HG03354 (cell line): ENCODE measurements at regions not wholly inside any gene's neighbourhood (a gene's known extent, or its start where the extent isn't known, plus 50 kb on each side); places are given as distances from the start of the nearest gene placed in this dataset.
A peak's percentile ranks its signal among the peaks of the same experiment; 100 is the strongest.
"Not testable (repeated sequence)": the region's sequence is repeated elsewhere in the genome, so short reads cannot be mapped to it uniquely, and the experiment has no call there.

Source experiments
- ATAC-seq: cut with Tn5 transposase; IDR thresholded peaks from one replicate; pipeline ENCODE4 v1.9.1; 2021; ENCODE audit warnings: mild to moderate bottlenecking; ENCODE audit not compliant: unreplicated experiment, poor library complexity, severe bottlenecking

DNA sequence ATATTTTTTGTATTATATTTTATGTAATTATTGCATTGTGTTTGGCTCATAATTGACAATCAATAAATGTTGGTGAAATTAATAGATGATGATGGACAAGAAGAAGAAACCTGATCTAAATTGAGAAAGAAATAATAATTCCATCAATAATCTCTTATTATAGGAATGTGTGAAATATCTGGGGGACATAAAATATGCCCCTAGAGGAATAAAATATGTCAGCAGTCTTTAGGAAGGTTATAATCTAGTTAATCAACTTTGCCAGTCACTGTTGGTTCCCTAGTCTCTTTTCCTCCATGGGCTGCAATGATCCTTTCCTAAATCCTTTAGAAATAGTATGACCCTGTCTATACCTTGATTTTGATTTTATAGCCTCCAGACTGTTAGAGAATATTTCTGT lies 549.7 kb upstream of the ADGRL4 start:
- ATAC-seq = no peak

DNA sequence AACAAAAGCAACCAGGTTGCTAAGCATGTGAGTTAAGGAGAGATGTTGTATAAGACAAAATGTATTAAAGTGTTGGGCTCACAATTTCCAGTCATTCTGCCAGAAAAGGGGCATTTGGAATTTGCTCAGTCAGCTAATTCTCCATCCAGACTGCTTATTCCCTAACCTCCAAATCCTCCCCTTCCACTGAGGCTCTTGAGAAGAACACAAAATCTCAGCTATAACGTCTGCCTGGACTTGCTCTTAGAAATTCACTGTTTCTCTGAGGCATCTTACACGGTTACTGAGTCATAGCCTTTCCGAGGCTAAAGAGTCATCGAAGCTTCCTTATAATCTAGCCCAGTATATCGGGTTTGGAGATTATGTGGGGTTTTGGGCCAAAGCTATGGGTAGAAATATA lies 548.2 kb upstream of the ADGRL4 start:
- no peak for ATAC-seq

DNA sequence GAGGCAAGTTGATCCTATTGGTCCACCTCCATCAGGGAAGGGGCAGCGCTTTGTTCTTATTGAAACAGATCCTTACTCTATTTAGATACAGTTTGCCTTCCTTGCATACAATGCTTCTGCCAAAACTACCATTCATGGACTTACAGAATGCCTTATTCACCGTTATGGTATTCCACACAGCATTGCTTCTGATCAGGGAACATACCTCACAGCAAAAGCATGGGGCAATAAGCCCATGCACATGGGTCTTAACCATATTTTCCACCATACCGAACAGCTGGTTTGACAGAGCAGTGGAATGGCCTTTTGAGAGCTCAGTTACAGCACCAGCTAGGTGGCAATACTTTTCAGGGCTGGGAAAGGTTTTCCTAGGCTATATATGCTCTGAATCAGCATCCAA lies 544.8 kb upstream of the ADGRL4 start:
- no peak for ATAC-seq

DNA sequence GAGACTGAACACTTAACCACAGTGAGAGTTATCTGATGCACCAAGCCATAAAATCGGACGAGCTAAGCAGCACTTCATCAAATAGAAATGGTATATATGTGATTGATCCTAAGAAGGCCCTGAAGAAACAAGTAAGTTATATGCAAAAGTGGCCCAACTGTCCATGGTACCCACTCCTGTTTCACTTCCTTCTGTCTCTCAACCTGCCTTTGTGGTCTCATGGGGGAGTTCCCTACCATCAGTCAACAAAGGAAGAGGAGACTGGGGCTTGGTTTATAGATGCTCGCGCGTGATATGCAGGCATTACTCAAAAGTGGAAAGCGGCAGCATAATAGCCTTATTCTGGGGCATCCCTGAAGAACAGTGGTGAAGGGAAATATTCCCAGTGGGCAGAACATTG lies 543.9 kb upstream of the ADGRL4 start:
- no peak for ATAC-seq

DNA sequence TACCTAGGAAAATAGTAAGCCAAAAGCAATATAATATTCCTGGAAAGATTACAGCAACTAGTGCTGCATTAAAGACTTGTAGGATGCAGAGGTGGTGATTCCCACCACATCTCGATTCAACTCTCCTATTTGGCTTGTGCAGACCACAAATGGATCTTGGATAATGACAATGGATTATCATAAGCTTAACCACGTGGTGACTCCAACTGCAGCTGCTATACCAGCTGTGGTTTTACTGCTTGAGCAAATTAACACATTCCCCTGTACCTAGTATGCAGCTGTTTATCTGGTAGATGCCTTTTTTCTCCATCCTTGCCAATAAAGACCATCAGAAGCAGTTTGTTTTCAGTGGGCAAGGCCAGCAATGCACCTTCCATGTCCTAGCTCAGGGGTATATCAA lies 542.7 kb upstream of the ADGRL4 start:
- ATAC-seq = no peak

DNA sequence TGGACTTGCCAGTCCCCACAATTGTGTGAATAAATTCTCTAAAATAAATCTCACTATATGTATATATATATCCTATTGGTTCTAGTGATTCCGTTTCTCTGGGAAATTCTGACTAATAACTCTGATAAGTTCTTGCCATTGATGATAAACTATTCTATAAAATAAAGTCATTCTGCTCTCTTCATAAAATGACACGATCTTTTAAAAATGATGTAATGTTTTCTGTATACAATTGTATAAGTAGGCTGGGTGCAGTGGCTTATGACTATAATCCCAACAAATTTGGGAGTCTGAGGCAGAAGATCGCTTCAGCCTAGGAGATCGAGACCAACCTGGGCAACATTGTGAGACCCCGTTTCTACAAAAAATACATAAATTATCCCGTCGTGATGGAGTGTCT lies 541.0 kb upstream of the ADGRL4 start:
- ATAC-seq = no peak

DNA sequence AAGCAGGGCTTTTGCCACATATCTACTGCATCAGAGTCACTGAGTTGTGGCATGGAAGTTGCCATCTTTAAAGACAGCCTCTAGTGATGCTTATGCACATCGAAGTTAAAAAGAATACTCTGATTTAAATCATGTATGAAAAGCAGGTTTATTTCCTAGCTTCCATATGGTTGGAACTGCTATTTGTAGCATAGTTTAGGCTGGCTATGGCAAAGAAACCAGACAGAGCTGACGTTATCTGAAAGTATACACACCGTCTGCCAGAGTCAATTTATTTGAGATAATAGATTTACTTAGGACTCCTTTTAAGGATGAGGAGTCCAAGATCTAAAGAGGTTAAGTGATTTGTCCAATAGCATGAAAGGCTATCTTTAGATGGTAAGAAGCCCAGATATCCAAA lies 536.9 kb upstream of the ADGRL4 start:
- no peak for ATAC-seq

DNA sequence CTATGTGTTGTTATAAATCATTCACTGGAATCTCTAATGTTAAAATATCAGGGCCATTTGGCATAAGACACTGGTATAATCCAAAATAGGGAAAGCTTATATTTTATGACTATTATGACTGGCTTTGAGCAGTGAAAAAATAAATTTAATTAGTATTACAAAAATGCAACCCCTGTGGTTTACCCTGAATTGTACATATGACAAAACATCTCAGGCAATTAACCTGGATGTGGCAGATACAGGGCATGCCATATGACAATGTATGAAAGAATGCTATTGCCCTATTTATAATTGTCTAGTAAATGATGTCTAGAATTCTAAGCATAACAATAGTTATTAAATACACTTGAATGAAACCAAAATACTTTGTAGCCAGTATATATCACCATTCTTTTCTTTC lies 532.5 kb upstream of the ADGRL4 start:
- ATAC-seq = no peak

DNA sequence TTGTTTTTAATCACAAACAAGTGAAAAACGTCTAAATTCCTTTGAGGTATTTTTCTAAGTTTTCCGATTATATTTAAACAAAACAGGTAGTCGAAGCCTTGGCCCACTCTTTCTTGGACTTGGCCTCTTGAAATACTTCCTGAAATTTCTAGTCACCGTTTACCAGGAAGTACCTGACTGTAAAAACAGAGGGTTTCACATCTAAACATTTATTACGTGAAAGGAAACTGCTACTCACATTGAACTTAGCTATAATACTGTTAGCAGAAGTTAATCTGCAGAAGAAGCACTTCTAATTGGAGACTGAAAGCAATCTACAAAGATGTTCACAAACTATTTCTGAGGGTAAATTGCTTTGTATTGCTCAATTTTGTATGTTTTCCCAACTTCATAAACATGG lies 526.0 kb upstream of the ADGRL4 start:
- no peak for ATAC-seq

DNA sequence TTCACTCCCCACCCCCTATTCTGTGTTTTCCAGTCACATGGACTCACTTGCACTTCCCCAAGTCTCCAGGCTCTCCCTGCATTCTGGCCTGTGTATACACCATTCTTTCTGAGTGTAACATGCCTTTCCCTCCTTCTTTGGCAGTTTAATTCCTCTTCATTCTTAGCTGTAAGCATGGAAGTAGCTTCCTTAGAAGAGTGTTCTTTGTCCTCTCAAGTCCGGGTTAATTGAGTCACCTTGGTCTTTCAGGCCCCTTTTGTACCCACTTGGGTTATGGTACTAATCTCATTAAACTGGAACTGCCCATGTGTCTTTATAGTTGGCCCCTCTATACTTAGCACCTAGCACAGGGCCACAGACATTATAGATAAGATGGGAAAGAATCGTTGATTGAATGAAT lies 525.3 kb upstream of the ADGRL4 start:
- no peak for ATAC-seq

DNA sequence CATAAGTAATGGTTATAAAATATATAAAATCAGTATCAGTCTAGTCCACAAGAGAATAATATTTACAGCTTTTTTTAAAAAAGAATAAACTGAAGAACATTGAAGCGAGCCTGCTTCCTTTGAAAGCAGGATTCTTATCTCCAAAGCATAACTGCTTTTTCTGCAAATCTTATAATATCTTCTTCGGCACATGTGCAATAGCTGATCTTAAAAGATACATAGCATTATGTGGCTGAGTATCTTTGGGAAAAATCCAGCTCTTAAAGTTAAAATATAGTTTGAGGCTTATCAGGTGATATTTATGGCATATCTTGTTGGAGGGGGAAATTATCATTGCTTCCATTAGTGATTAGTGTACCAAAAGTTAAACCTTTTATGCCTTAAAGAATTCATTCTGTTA lies 523.9 kb upstream of the ADGRL4 start:
- ATAC-seq = no peak

DNA sequence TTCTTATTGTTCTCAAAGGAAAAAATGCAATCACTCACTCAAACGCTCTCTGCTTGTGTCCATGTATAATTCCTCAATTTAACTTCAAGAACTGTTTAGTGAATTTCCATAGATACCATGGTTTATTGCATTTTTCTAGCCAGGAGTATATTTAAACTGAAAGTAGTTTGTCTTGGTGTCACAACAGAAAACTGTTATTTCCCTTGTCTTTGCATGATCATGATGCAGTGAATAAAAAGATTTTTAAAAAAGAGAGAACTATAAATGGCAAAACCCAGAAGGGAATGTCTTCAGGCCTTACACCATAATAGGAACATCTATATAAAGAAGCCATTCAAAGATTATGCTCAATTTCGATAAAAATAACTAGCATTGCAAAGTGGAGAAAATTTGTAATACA lies 523.5 kb upstream of the ADGRL4 start:
- ATAC-seq = no peak

DNA sequence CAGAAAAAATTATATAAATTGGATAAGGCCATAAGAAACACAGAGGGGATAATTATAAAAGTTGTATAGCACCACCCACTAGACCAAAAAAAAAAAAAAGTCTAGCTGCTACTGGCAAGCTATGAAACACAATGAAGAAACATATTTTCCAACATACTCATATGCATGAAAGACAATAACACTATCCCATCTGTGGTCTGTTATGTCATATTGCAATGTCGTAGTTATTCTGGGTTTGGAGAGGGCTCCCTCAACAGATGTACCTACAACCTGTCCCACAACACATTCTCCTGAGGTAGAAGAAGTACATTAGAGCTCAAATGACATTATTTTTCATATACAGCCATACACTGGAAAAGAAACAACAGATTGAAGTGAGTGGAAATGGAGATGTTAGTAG lies 517.6 kb upstream of the ADGRL4 start:
- no peak for ATAC-seq

DNA sequence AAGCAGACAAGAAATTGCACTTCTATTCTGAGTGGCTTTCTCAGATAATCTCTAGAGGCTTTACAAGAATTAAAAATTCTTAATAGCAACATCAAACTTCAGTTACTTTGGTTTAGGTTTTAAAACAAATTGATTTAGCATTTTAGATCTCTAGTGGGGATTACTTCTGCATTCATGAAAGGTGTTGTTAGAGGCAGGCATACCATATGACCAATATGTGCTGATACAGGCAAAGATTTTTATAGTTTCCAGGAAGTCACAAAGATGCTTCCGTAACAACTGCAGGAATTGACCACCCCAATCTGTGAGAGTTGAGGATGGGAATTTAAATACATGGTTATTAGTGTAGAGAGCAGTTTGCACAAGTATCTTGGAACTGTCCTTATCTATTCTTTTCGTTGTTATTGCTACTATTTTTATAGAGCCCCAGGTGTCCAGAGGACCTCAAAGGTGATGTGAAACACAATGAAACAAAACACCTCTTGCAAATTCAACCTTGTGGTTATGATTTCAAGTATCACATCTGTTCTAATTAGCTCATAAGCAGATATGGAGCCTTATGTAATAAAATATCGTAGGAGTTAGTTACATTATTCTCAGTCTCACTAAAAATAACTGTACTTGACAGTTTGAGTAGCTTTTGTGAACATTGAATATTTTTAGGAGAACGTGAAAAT lies 512.7 kb upstream of the ADGRL4 start:
- ATAC-seq = peak; percentile 76

DNA sequence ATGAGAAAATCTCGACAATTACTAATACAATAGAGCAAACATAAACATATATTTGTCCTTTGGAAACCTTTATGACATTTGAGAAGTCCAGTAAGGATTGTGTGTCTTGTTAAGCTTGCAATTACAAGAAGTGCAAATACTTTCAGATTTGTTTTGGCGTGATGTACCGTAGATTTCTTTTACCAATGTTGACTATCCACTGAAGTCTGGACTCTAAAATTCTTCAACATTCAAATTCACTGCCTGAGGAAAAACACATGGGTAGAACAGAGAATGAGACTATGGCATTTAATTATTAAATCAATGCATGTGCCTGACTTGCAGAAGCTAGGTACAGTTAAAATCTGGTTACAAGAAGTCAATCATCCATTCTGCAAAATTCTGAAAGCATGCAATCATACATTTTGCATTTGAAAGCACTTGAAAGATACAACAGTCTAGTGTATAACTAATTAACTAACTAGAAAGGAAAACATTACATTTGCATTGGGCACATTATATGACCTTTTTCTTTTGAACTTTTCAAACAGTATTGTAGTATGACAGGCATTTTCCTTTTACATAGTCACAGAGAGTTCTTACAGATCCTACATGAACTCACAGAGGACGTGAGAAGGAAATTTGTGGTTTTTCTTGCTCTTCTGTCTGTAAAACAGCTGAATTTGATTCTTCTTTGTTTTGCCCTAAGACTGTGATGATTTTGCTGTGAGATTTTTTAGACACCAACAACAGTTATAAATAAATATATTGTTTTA lies 511.1 kb upstream of the ADGRL4 start:
- peak; percentile 59 for ATAC-seq

DNA sequence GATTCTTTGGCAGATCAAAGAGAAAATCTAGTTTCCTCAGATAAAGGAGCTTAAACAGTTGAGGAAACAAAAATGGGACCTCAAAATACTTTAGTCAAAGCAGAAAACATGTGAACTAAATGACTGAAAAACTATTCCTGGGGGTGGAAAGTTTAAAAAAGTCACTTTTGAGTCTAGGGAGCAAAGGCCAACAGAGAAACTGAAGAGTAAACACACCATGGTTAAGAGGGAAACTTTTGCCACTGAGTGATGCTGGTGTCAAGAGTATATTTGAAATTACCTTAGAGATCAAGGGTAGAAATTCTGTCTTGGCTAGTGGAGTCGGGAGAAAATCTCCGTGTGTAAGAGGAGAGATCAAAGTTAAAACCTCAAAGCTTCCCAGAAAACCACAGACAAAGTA lies 501.2 kb upstream of the ADGRL4 start:
- no peak for ATAC-seq

DNA sequence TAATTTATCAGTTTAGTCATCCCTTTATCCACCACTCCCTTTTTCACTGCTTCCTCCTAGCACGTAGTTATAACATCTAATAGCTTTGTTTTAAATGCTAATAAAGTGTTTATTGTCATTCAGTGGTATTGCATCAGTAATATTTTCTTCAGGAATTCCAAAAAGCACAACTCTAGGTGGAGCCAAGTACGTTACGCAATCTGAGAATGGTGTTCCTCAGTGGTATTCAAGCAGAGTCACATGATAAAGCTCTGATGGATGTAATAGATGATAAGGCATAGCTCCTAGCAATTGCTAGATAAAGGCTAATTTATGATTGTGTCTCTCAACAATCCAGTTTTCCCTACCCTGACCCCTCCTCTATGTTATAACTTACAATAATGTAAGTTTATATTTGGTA lies 494.6 kb upstream of the ADGRL4 start:
- ATAC-seq = no peak

DNA sequence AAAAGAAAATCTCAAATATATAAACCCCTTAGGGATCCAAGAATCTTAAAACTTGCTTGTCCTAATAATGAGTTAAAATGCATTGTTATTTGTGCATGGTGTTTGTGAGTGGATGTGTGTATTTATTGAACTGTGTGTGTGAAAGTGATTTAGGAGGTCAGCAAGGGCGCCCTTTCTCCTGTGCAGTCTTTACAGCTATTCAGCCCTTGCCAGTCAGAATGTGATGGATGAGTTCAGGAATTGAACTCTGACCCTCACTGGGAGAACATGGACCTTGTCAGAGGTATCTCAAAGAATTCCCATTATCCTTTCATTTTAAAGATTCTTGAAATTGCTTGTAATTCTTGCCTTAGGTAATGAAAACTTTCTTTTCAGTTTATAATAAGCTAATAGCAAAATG lies 493.0 kb upstream of the ADGRL4 start:
- ATAC-seq = no peak

DNA sequence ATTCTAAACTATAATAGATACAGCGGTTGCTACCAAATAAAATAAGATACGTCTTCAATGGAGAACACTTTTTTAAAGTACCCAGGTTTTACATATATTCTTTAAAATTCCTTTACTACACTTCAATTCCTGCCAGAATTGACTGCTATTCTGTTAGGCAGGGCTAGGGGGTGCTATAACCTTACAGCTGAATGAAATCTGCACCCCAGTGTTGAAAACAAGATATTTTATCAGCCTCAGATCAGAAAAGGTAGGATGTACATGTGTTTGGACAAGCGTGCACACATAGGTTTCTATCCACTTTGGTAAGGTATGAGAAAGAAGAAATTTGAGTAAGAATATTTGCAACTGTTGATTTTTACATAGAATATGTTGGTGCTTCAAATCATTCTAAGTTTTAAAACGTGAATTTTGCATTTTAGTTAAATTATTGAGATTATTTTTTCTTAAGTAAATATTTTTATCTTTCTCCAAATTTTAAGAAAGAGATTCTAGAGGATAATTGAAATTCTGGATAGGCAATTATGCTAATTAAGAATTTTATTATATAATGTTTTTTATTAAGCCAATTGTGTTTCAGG lies 490.8 kb upstream of the ADGRL4 start:
- peak; percentile 93 for ATAC-seq

DNA sequence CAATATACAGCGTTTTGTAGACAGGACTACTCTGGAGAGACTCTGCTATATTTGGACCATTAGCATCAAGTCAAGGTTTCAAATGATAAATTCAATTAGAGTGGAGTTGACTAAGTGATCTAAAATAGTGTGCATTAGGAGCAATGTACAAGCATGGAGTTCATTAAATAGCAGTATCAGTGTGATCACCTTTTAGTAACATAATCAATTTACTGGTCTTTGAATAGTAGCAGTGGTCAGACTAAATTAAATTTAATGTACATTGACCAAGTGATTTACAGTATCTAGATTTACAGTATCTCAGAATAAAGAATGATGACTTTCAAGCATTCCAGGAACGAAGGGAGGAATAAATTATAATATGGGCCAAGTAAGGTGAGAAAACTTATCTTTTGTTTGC lies 489.6 kb upstream of the ADGRL4 start:
- no peak for ATAC-seq

DNA sequence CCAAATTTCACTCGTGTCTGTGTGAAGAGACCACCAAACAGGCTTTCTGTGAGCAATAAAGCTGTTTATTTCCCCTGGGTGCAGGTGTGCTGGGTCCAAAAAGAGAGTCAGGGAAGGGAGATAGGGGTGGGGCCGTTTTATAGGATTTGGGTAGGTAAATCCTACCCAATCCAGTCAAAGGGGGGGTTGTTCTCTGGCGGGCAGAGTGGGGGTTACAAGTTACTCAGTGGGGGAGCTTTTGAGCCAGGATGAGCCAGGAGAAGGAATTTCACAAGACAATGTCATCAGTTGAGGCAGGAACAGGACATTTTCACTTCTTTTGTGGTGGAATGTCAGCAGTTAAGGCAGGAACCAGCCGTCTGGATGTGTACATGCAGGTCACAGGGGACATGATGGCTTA lies 487.2 kb upstream of the ADGRL4 start:
- not testable (repeated sequence) for ATAC-seq
